MM.1S (cell line): ENCODE measurements at regions not wholly inside any gene's neighbourhood (a gene's known extent, or its start where the extent isn't known, plus 50 kb on each side); places are given as distances from the start of the nearest gene placed in this dataset.
"Not testable (repeated sequence)": the region's sequence is repeated elsewhere in the genome, so short reads cannot be mapped to it uniquely, and the experiment has no call there.

ENCODE experiments used
- DNase-seq: peaks from one replicate; pipeline ENCODE4 v3.0.0-alpha.2; 2015
- H2AFZ ChIP-seq: fragments of 300-600 bp; sonication (generic); 2 replicates; pipeline ENCODE4 v1.6.0; 2016; ENCODE audit warnings: antibody characterized with exemption, low read length
- H3F3A ChIP-seq: fragments of 300-600 bp; sonication (generic); 2 replicates; pipeline ENCODE4 v1.6.1; 2016; ENCODE audit warnings: mild to moderate bottlenecking, antibody characterized with exemption, low read length, moderate library complexity, mixed read lengths; ENCODE audit not compliant: insufficient read depth
- H3K27ac ChIP-seq: fragments of 300-600 bp; sonication (generic); 2 replicates; pipeline ENCODE4 v1.5.1; 2016; ENCODE audit warnings: mild to moderate bottlenecking, low read length
- H3K27me3 ChIP-seq: fragments of 300-600 bp; sonication (generic); replicated peaks from 2 replicates; pipeline ENCODE4 v1.6.0; 2016; ENCODE audit warnings: low read length; ENCODE audit not compliant: insufficient read depth
- H3K36me3 ChIP-seq: fragments of 300-600 bp; sonication (generic); replicated peaks from 2 replicates; pipeline ENCODE4 v1.6.1; 2016; ENCODE audit warnings: mild to moderate bottlenecking, low read length, mixed read lengths; ENCODE audit not compliant: insufficient read depth
- H3K4me1 ChIP-seq: fragments of 300-600 bp; sonication (generic); 2 replicates; pipeline ENCODE4 v1.6.1; 2016; ENCODE audit warnings: low read length, mixed read lengths
- H3K4me2 ChIP-seq: fragments of 300-600 bp; sonication (generic); 2 replicates; pipeline ENCODE4 v1.6.0; 2016; ENCODE audit warnings: low read depth, low read length
- H3K4me3 ChIP-seq: fragments of 300-600 bp; sonication (generic); 2 replicates; pipeline ENCODE4 v1.5.1; 2016; ENCODE audit warnings: low read length, mixed read lengths
- H3K79me2 ChIP-seq: fragments of 300-600 bp; sonication (generic); 2 replicates; pipeline ENCODE4 v1.6.1; 2016; ENCODE audit warnings: mixed run types, low read length, mixed read lengths
- H3K9ac ChIP-seq: fragments of 300-600 bp; sonication (generic); 2 replicates; pipeline ENCODE4 v1.6.1; 2016; ENCODE audit warnings: low read length, mixed read lengths
- H3K9me2 ChIP-seq: fragments of 300-600 bp; sonication (generic); replicated peaks from 2 replicates; pipeline ENCODE4 v1.6.1; 2016; ENCODE audit warnings: mild to moderate bottlenecking, low read length, mixed read lengths; ENCODE audit not compliant: insufficient read depth
- H3K9me3 ChIP-seq: fragments of 300-600 bp; sonication (generic); replicated peaks from 2 replicates; pipeline ENCODE4 v1.6.1; 2016; ENCODE audit warnings: mild to moderate bottlenecking, low read length, mixed read lengths; ENCODE audit not compliant: insufficient read depth
- H4K20me1 ChIP-seq: fragments of 300-600 bp; sonication (generic); 2 replicates; pipeline ENCODE4 v1.6.1; 2016; ENCODE audit warnings: mild to moderate bottlenecking, low read length, moderate library complexity, mixed read lengths; ENCODE audit not compliant: insufficient read depth
- CTCF ChIP-seq: fragments of 300-600 bp; sonication (generic); IDR thresholded peaks from 2 replicates; pipeline ENCODE4 v1.5.1; 2016; ENCODE audit warnings: antibody characterized with exemption, low read length, mixed read lengths
- EZH2 ChIP-seq: fragments of 300-600 bp; sonication (generic); optimal IDR thresholded peaks from 2 replicates; pipeline ENCODE3; 2017; ENCODE audit warnings: low read depth, mild to moderate bottlenecking, antibody characterized with exemption, low read length, mixed read lengths
- EZH2phosphoT487 ChIP-seq: fragments of 300-600 bp; sonication (generic); IDR thresholded peaks from 2 replicates; pipeline ENCODE4 v1.6.1; 2018; ENCODE audit warnings: antibody characterized with exemption, low read length

DNA sequence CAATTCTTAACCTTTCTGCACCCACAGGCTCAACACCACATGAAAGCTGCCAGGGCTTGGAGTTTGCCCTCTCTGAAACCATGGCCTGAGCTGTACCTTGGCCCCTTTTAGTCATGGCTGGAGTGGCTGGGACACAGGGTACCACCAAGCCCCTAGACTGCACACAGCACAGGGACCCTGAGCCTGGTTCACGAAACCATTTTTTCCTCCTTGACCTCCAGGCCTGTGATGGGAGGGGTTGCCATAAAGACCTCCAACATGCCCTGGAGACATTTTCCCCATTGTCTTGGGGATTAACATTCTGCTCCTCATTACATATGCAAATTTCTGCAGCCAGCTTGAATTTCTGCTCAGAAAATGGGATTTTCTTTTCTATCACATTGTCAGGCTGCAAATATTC is 113.4 kb downstream of the XPNPEP1 start:
- not testable (repeated sequence) for H4K20me1 ChIP-seq, H3K9me2 ChIP-seq, H2AFZ ChIP-seq, H3F3A ChIP-seq, H3K36me3 ChIP-seq, H3K4me3 ChIP-seq, H3K79me2 ChIP-seq, H3K27ac ChIP-seq, H3K27me3 ChIP-seq, DNase-seq, H3K9ac ChIP-seq, H3K4me2 ChIP-seq, H3K9me3 ChIP-seq, H3K4me1 ChIP-seq

GRCh38 chr10:109801191-109801590 is 122.1 kb downstream of the XPNPEP1 start:
- not testable (repeated sequence) for H4K20me1 ChIP-seq, H3K9me3 ChIP-seq, H3K9ac ChIP-seq, H2AFZ ChIP-seq, H3K36me3 ChIP-seq, H3K27me3 ChIP-seq, H3K27ac ChIP-seq, H3K4me2 ChIP-seq, H3K4me3 ChIP-seq, H3F3A ChIP-seq, DNase-seq, H3K4me1 ChIP-seq, H3K9me2 ChIP-seq, H3K79me2 ChIP-seq

- no peaks in the 10 kb centered on the region for H3K36me3 ChIP-seq
Measured at GRCh38 chr10:109790647-109791046, 132.7 kb downstream of the XPNPEP1 start.

GRCh38 chr10:109784236-109784635 is 139.1 kb downstream of the XPNPEP1 start:
- Histone ChIP-seq H3K79me2 (no peaks in the 10 kb centered on the region), H3K27me3 (no peaks in the 10 kb centered on the region), H3K4me1 (no peaks in the 10 kb centered on the region), H3K4me3 (no peak overlapping the region), H2AFZ (no peak overlapping the region), H4K20me1 (no peaks in the 10 kb centered on the region), H3K9ac (no peak overlapping the region), H3K4me2 (no peak overlapping the region), H3K9me2 (no peaks in the 10 kb centered on the region), H3K36me3 (no peaks in the 10 kb centered on the region), H3F3A (no peaks in the 10 kb centered on the region), H3K9me3 (no peaks in the 10 kb centered on the region), H3K27ac (no peak overlapping the region)
- TF ChIP-seq EZH2 (no peak), EZH2phosphoT487 (no peak), CTCF (no peak)
- DNase-seq: no peak

More at GRCh38 chr10:109790647-109791046, 132.7 kb downstream of the XPNPEP1 start:
- Histone ChIP-seq H3K4me1 (no peaks in the 10 kb centered on the region), H3K4me2 (no peak overlapping the region), H3K4me3 (no peak overlapping the region), H3K79me2 (no peaks in the 10 kb centered on the region), H3K9ac (no peak overlapping the region), H3K27ac (no peak overlapping the region), H4K20me1 (no peaks in the 10 kb centered on the region), H3K9me2 (no peaks in the 10 kb centered on the region), H3K9me3 (no peaks in the 10 kb centered on the region), H2AFZ (no peak overlapping the region), H3F3A (no peaks in the 10 kb centered on the region), H3K27me3 (no peaks in the 10 kb centered on the region)
- TF ChIP-seq EZH2 (no peak), EZH2phosphoT487 (no peak), CTCF (no peak)
- no peak for DNase-seq
